ENCODE measurements at regions not wholly inside any gene's neighbourhood (a gene's known extent, or its start where the extent isn't known, plus 50 kb on each side); places are given as distances from the start of the nearest gene placed in this dataset.

- no peaks in the 10 kb centered on the region for H3K36me3 ChIP-seq (ENCODE audit: insufficient read depth, low read length)
- DNase-seq: peak in 1 of 14 experiments; percentile 4
- no peaks in the 10 kb centered on the region for H3K27me3 ChIP-seq (ENCODE audit: control insufficient read depth in 1 of 2, insufficient read depth in 2 of 2, low read length in 2 of 2)
- no peak overlapping the region for H3K27ac Mint-ChIP-seq
- H3K27ac ChIP-seq (ENCODE audit: low read depth in 1 of 2, low read length in 2 of 2): no peak overlapping the region
- H3K36me3 Mint-ChIP-seq (ENCODE audit: low read depth): no peaks in the 10 kb centered on the region
- H3K4me1 Mint-ChIP-seq (ENCODE audit: low read depth): no peaks in the 10 kb centered on the region
- no peaks in the 10 kb centered on the region for H3K9me3 Mint-ChIP-seq
- peaks cover 5% of the 10 kb centered on the region for H3K4me1 ChIP-seq (ENCODE audit: insufficient read depth, low read length)
- CTCF ChIA-PET: no interaction called here
- peaks cover 6% of the 10 kb centered on the region for H3K27me3 Mint-ChIP-seq
- POLR2A ChIA-PET: no interaction called here
- H3K9me3 ChIP-seq (ENCODE audit: control insufficient read depth in 1 of 2, insufficient read depth in 1 of 2, low read length in 2 of 2): no peaks in the 10 kb centered on the region
- H3K4me3 ChIP-seq (ENCODE audit: low read length): no peak overlapping the region
- TF ChIP-seq CTCF (IDR thresholded peaks at IDR 0.05): no peak
- ATAC-seq (ENCODE audit: poor library complexity): no peak
- no peak overlapping the region for H3K4me3 Mint-ChIP-seq
- intact Hi-C loops (cut with DNase I, micrococcal nuclease): no loop called here
These were observed 76.6 kb downstream of the CPN2 start for GRCh38 chr3:194274424-194275085.

DNA sequence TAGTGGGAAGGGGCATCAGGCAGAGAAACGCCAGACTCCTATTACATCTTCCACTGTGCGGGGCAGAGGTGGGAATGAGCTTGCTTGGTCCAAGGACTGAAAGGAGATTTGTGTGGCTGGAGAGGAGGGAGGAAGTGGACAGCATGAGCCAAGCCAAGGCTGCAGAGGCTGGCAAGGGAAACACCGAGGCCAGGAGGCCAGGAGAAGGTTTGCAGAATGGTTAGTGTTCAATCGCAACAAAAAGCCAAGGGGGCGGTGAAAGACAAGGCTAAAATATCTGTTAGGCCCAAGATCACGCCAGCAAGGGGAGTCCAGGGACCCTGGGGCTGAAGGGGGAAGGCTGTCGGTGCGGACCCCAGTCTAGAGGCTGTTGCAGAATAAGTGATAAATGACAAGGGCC, 75.8 kb downstream of the CPN2 start:
- H3K27ac Mint-ChIP-seq: no peak overlapping the region
- no peaks in the 10 kb centered on the region for H3K36me3 Mint-ChIP-seq (ENCODE audit: low read depth)
- Histone ChIP-seq H3K4me3 (ENCODE audit: low read length) (no peak overlapping the region), H3K27ac (ENCODE audit: low read depth in 1 of 2, low read length in 2 of 2) (no peak overlapping the region), H3K9me3 (ENCODE audit: control insufficient read depth in 1 of 2, insufficient read depth in 1 of 2, low read length in 2 of 2) (no peaks in the 10 kb centered on the region), H3K36me3 (ENCODE audit: insufficient read depth, low read length) (no peaks in the 10 kb centered on the region), H3K4me1 (ENCODE audit: insufficient read depth, low read length) (no peaks in the 10 kb centered on the region), H3K27me3 (ENCODE audit: control insufficient read depth in 1 of 2, insufficient read depth in 2 of 2, low read length in 2 of 2) (no peaks in the 10 kb centered on the region)
- no peak overlapping the region for H3K4me3 Mint-ChIP-seq
- no peaks in the 10 kb centered on the region for H3K4me1 Mint-ChIP-seq (ENCODE audit: low read depth)
- POLR2A ChIA-PET: no interaction called here
- no peaks in the 10 kb centered on the region for H3K9me3 Mint-ChIP-seq
- CTCF ChIA-PET: no interaction called here
- ATAC-seq (ENCODE audit: poor library complexity): no peak
- intact Hi-C loops (cut with DNase I, micrococcal nuclease): no loop called here
- DNase-seq: peak in 1 of 14 experiments; percentile 28
- TF ChIP-seq CTCF (IDR thresholded peaks at IDR 0.05): no peak
- H3K27me3 Mint-ChIP-seq: peaks cover 6% of the 10 kb centered on the region

- CTCF ChIA-PET: no interaction called here
- no peaks in the 10 kb centered on the region for H3K4me1 Mint-ChIP-seq (ENCODE audit: low read depth)
- no peaks in the 10 kb centered on the region for H3K9me3 ChIP-seq (ENCODE audit: control insufficient read depth in 1 of 2, insufficient read depth in 1 of 2, low read length in 2 of 2)
- H3K4me3 Mint-ChIP-seq: no peak overlapping the region
- no peak for TF ChIP-seq CTCF (IDR thresholded peaks at IDR 0.05)
- peaks cover 6% of the 10 kb centered on the region for H3K27me3 Mint-ChIP-seq
- H3K4me1 ChIP-seq (ENCODE audit: insufficient read depth, low read length): no peaks in the 10 kb centered on the region
- no peak for ATAC-seq (ENCODE audit: poor library complexity)
- no peak overlapping the region for H3K4me3 ChIP-seq (ENCODE audit: low read length)
- intact Hi-C loops (cut with DNase I, micrococcal nuclease): no loop called here
- no peaks in the 10 kb centered on the region for H3K9me3 Mint-ChIP-seq
- peak in 1 of 14 experiments; percentile 8 for DNase-seq
- POLR2A ChIA-PET: no interaction called here
- no peak overlapping the region for H3K27ac ChIP-seq (ENCODE audit: low read depth in 1 of 2, low read length in 2 of 2)
- no peaks in the 10 kb centered on the region for H3K27me3 ChIP-seq (ENCODE audit: control insufficient read depth in 1 of 2, insufficient read depth in 2 of 2, low read length in 2 of 2)
- no peaks in the 10 kb centered on the region for H3K36me3 ChIP-seq (ENCODE audit: insufficient read depth, low read length)
- no peaks in the 10 kb centered on the region for H3K36me3 Mint-ChIP-seq (ENCODE audit: low read depth)
- no peak overlapping the region for H3K27ac Mint-ChIP-seq
These were observed 75.4 kb downstream of the CPN2 start for GRCh38 chr3:194275721-194276120.
